Nephron (organoid): ENCODE measurements at regions not wholly inside any gene's neighbourhood (a gene's known extent, or its start where the extent isn't known, plus 50 kb on each side); places are given as distances from the start of the nearest gene placed in this dataset.

Source experiments
- H3K27ac Mint-ChIP-seq, 3 experiments: 2 replicates each; pipeline ENCODE4 v1.8.0; 2020; ENCODE audit warnings: mixed read lengths in 3 of 3, mild to moderate bottlenecking in 2 of 3, moderate library complexity in 1 of 3
- H3K27me3 Mint-ChIP-seq: 2 replicates; pipeline ENCODE4 v1.8.0; 2021; ENCODE audit warnings: low read depth, mild to moderate bottlenecking, moderate library complexity, mixed read lengths
- H3K36me3 Mint-ChIP-seq: 2 replicates; pipeline ENCODE4 v1.8.0; 2020; ENCODE audit warnings: low read depth, mixed read lengths
- H3K4me1 Mint-ChIP-seq: 2 replicates; pipeline ENCODE4 v1.8.0; 2020; ENCODE audit warnings: mixed read lengths
- H3K4me3 Mint-ChIP-seq, 3 experiments: 2 replicates each; pipeline ENCODE4 v1.8.0; 2020; ENCODE audit warnings: mild to moderate bottlenecking in 3 of 3, mixed read lengths in 3 of 3, moderate library complexity in 2 of 3
- H3K9me3 Mint-ChIP-seq: 2 replicates; pipeline ENCODE4 v1.8.0; 2020; ENCODE audit warnings: mixed read lengths
- TF ChIP-seq, protein P1 (sequence below), 3 experiments: fragments of 200-600 bp; sonication (generic); IDR thresholded peaks; one replicate each; pipeline ENCODE4 v1.5.0; 2021; ENCODE audit warnings: antibody characterized with exemption in 3 of 3; ENCODE audit not compliant: unreplicated experiment in 3 of 3

DNA sequence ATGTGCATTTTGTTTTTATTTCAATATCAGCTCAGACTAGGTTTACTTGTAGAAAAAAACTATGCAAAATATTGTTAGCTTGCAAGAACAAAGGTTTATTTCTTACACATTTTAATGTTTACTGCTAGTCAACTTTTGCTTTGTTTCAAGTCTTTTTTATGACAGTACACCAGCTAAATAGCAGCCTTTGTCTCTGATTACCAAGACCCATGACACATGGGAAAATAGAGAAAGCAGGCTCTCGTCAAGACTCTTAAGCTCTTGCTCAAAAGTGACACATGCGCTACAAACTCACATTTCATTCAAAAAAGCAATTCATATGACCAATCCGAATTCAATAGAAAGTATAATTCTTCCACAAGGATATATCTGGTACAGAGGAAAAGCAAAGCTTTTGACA lies 642.3 kb upstream of the SLITRK1 start:
- Mint-ChIP-seq H3K36me3 (no peaks in the 10 kb centered on the region), H3K27me3 (no peaks in the 10 kb centered on the region), H3K27ac (no peak overlapping the region), H3K4me3 (no peak overlapping the region), H3K9me3 (peaks cover 5% of the 10 kb centered on the region), H3K4me1 (no peaks in the 10 kb centered on the region)
- TF ChIP-seq, protein P1, sequence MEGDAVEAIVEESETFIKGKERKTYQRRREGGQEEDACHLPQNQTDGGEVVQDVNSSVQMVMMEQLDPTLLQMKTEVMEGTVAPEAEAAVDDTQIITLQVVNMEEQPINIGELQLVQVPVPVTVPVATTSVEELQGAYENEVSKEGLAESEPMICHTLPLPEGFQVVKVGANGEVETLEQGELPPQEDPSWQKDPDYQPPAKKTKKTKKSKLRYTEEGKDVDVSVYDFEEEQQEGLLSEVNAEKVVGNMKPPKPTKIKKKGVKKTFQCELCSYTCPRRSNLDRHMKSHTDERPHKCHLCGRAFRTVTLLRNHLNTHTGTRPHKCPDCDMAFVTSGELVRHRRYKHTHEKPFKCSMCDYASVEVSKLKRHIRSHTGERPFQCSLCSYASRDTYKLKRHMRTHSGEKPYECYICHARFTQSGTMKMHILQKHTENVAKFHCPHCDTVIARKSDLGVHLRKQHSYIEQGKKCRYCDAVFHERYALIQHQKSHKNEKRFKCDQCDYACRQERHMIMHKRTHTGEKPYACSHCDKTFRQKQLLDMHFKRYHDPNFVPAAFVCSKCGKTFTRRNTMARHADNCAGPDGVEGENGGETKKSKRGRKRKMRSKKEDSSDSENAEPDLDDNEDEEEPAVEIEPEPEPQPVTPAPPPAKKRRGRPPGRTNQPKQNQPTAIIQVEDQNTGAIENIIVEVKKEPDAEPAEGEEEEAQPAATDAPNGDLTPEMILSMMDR (IDR thresholded peaks at IDR 0.05; ENCODE audit: unreplicated experiment in 3 of 3) = no peak

DNA sequence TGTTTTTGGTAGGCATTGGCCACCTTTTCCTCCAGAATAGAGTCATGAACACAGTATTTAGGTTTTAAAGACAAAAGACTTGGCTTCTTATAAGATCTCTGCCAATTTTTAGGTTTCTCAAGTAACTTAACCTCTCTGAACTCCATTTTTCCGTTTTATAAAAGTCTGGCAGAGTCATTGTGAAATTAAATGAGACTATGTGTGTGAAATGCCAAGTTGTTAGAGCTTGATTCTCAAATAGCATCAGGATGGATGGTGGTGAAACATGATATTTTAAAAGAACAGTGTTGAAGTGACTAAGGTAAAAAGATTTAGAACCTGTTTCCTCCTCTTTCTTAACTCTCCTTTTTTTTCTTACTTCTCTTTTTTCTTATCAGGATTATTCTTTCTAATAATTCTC lies 617.7 kb upstream of the SLITRK1 start:
- Mint-ChIP-seq H3K36me3 (no peaks in the 10 kb centered on the region), H3K4me3 (no peak overlapping the region), H3K9me3 (peaks cover 14% of the 10 kb centered on the region), H3K27me3 (no peaks in the 10 kb centered on the region), H3K27ac (no peak overlapping the region), H3K4me1 (no peaks in the 10 kb centered on the region)
- TF ChIP-seq, protein P1 (IDR thresholded peaks at IDR 0.05; ENCODE audit: unreplicated experiment in 3 of 3) = no peak

DNA sequence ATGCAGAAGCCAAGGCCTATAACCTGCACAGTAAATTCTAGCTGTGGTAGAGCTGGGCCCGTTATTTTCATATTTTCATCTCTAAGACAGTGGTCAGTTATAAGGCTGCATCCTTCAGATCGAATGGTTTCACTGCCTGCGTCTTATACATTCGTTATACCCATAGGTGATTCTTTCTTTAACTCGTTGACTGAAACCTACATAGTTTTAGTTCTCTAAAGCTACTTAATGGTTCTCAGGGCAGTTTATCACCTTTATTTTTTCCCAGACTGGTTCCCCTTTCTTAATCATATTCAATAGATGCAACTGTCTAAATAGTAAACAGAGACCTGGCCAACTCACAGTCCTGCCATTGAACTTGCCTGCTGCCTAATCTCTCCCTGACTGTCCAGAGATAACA lies 615.3 kb upstream of the SLITRK1 start:
- H3K27me3 Mint-ChIP-seq = no peaks in the 10 kb centered on the region
- H3K9me3 Mint-ChIP-seq = peaks cover 11% of the 10 kb centered on the region
- no peak overlapping the region for H3K27ac Mint-ChIP-seq
- TF ChIP-seq, protein P1 (IDR thresholded peaks at IDR 0.05; ENCODE audit: unreplicated experiment in 3 of 3) = no peak
- H3K4me3 Mint-ChIP-seq = no peak overlapping the region
- no peaks in the 10 kb centered on the region for H3K36me3 Mint-ChIP-seq
- no peaks in the 10 kb centered on the region for H3K4me1 Mint-ChIP-seq

DNA sequence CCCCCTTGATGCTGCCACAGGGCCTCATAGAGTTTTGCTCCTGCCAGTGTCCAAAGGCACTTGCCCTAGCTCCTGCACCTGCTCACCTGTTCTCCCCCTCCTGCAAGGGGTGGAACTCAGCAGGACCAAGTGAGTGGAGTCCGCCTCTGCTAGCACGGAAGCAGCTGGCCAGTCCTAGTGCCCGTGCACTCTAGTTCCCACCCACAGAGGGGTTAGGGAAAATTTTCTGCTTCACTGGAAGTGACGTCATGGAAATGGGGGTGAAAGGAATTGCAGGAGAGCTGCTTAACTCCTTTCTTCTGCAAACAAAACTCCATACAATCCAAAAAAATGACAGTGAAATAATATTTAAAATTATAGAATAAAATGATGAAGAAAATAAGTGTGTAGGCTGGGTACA lies 609.7 kb upstream of the SLITRK1 start:
- no peaks in the 10 kb centered on the region for H3K4me1 Mint-ChIP-seq
- H3K27me3 Mint-ChIP-seq = no peaks in the 10 kb centered on the region
- TF ChIP-seq, protein P1 (IDR thresholded peaks at IDR 0.05; ENCODE audit: unreplicated experiment in 3 of 3) = no peak
- no peak overlapping the region for H3K4me3 Mint-ChIP-seq
- no peak overlapping the region for H3K27ac Mint-ChIP-seq
- no peaks in the 10 kb centered on the region for H3K9me3 Mint-ChIP-seq
- H3K36me3 Mint-ChIP-seq = no peaks in the 10 kb centered on the region

DNA sequence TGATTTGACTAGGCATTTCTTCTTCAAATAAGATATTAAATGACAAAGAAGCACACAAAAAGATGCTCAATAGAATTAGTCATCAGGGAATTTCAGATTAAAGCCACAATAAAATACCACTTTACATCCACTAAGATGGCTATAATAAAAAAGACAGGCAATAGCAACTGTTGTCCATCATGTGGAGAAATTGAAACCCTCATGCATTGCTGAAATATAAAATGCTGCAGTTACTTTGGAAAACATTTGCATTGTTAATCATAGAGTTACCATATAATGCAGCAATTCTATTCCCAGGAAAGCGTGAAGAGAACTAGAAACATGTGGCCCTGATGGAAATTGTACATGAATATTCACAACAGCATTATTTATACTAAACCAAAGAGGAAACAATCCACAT lies 605.5 kb upstream of the SLITRK1 start:
- TF ChIP-seq, protein P1 (IDR thresholded peaks at IDR 0.05; ENCODE audit: unreplicated experiment in 3 of 3) = no peak
- no peaks in the 10 kb centered on the region for H3K4me1 Mint-ChIP-seq
- no peak overlapping the region for H3K4me3 Mint-ChIP-seq
- no peak overlapping the region for H3K27ac Mint-ChIP-seq
- no peaks in the 10 kb centered on the region for H3K27me3 Mint-ChIP-seq
- no peaks in the 10 kb centered on the region for H3K36me3 Mint-ChIP-seq
- no peaks in the 10 kb centered on the region for H3K9me3 Mint-ChIP-seq

DNA sequence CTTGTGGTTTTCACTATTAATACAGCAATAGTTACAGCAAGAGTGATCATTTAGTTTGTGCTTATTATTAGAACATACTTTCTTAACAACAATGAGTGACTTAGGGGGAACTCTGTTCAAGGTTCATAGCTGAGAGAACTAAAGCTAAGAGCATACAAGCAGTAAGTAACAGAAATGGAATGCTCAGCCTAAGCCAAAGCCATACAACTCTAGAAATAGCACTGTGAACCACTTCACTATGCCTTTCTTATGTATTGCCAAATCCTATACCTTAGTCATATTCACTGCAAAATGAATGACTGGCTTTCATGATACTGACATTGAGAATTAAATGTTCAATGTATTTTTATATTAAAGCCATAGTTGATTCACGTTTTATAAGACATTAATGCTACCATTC lies 599.7 kb upstream of the SLITRK1 start:
- Mint-ChIP-seq H3K27ac (no peak overlapping the region), H3K9me3 (no peaks in the 10 kb centered on the region), H3K36me3 (no peaks in the 10 kb centered on the region), H3K4me1 (no peaks in the 10 kb centered on the region), H3K27me3 (no peaks in the 10 kb centered on the region), H3K4me3 (no peak overlapping the region)
- TF ChIP-seq, protein P1 (IDR thresholded peaks at IDR 0.05; ENCODE audit: unreplicated experiment in 3 of 3) = no peak
